ENCODE measurements at regions not wholly inside any gene's neighbourhood (a gene's known extent, or its start where the extent isn't known, plus 50 kb on each side); places are given as distances from the start of the nearest gene placed in this dataset.

- intact Hi-C loops (cut with DNase I): no loop called here
- WGBS: 38% methylated on average over 1 of the region's 1 CpG
- Histone ChIP-seq H3K27me3 (no peaks in the 10 kb centered on the region), H3K27ac (replicated peaks in 1 of 4) (no peak overlapping the region), H3K4me3 (no peak overlapping the region), H3K4me1 (peaks cover 0 to 2% (median 0%) of the 10 kb centered on the region in 4 donors), H3K9me3 (no peaks in the 10 kb centered on the region), H3K36me3 (peaks cover 0 to 8% (median 0%) of the 10 kb centered on the region in 4 donors)
- no peak for TF ChIP-seq EP300 (IDR thresholded peaks at IDR 0.05)
- TF ChIP-seq CTCF (IDR thresholded peaks at IDR 0.05): no peak
- TF ChIP-seq POLR2A (IDR thresholded peaks at IDR 0.05; ENCODE audit: low read depth): no peak
- TF ChIP-seq POLR2AphosphoS5 (IDR thresholded peaks at IDR 0.05): no peak
- DNase-seq (ENCODE audit: extremely low spot score): no peak
These were observed 283.8 kb upstream of the ADAMTS9 start for GRCh38 chr3:64971602-64972001.

- no peaks in the 10 kb centered on the region for H3K27me3 ChIP-seq
- 99% methylated on average over 3 of the region's 3 CpGs for WGBS
- intact Hi-C loops (cut with DNase I): no loop called here
- H3K9me3 ChIP-seq: no peaks in the 10 kb centered on the region
- H3K27ac ChIP-seq (replicated peaks in 1 of 4): no peak overlapping the region
- H3K36me3 ChIP-seq: peaks cover 0 to 6% (median 0%) of the 10 kb centered on the region in 4 donors
- no peak for DNase-seq (ENCODE audit: extremely low spot score)
- TF ChIP-seq EP300 (IDR thresholded peaks at IDR 0.05) (no peak), POLR2AphosphoS5 (IDR thresholded peaks at IDR 0.05) (no peak), CTCF (IDR thresholded peaks at IDR 0.05) (no peak), POLR2A (IDR thresholded peaks at IDR 0.05; ENCODE audit: low read depth) (no peak)
- no peaks in the 10 kb centered on the region for H3K4me1 ChIP-seq
- H3K4me3 ChIP-seq: no peak overlapping the region
These were observed 282.8 kb upstream of the ADAMTS9 start for GRCh38 chr3:64970634-64971033.

- H3K27ac ChIP-seq (replicated peaks in 1 of 4): no peak overlapping the region
- no peaks in the 10 kb centered on the region for H3K27me3 ChIP-seq
- H3K9me3 ChIP-seq: no peaks in the 10 kb centered on the region
- intact Hi-C loops (cut with DNase I): no loop called here
- H3K4me3 ChIP-seq: no peak overlapping the region
- TF ChIP-seq POLR2A (IDR thresholded peaks at IDR 0.05; ENCODE audit: low read depth): no peak
- no peak for TF ChIP-seq EP300 (IDR thresholded peaks at IDR 0.05)
- no peak for TF ChIP-seq POLR2AphosphoS5 (IDR thresholded peaks at IDR 0.05)
- no peak for TF ChIP-seq CTCF (IDR thresholded peaks at IDR 0.05)
- no peaks in the 10 kb centered on the region for H3K36me3 ChIP-seq
- no peak for DNase-seq (ENCODE audit: extremely low spot score)
- peaks cover 0 to 5% (median 0%) of the 10 kb centered on the region in 4 donors for H3K4me1 ChIP-seq
These were observed 273.5 kb upstream of the ADAMTS9 start for GRCh38 chr3:64961301-64961700.

DNA sequence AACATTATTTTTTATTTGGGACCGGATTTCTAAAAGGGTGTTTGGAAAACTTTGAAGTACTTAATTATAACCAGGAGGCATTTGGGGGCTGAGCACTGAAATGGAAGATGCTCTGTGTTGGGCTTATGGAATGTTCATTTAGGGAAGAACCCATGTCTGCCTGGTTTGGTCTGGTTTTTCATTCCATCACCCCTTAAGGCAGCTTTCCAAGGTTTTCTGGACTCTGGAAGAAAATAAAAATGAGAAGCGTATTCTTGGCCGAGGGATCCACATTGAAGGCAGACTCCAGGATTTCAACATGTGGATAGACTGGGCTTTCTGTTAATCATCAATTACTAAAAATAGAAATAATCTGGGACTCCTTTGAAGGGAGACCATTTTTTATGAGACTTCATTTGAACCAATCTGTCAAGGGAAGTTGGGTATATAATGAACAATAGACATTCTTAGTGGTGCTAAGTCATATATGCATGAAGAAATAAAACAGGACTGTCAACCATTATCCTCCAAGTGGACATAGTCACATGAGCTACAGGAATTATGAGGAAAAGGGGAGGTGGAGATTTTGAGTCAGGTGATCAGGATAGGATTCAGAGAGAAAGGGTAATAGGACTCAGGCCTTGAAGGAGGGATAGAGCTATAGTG is 270.5 kb upstream of the ADAMTS9 start:
- 88% methylated on average over 3 of the region's 3 CpGs for WGBS
- Histone ChIP-seq H3K27ac (replicated peaks in 1 of 4) (no peak overlapping the region), H3K4me1 (peaks cover 3 to 11% (median 8%) of the 10 kb centered on the region in 4 donors), H3K9me3 (no peaks in the 10 kb centered on the region), H3K4me3 (no peak overlapping the region), H3K27me3 (no peaks in the 10 kb centered on the region), H3K36me3 (no peaks in the 10 kb centered on the region)
- TF ChIP-seq CTCF (IDR thresholded peaks at IDR 0.05): no peak
- no peak for TF ChIP-seq POLR2AphosphoS5 (IDR thresholded peaks at IDR 0.05)
- TF ChIP-seq POLR2A (IDR thresholded peaks at IDR 0.05; ENCODE audit: low read depth): no peak
- TF ChIP-seq EP300 (IDR thresholded peaks at IDR 0.05): no peak
- no peak for DNase-seq (ENCODE audit: extremely low spot score)
- intact Hi-C loops (cut with DNase I): no loop called here
